ENCODE measurements at regions not wholly inside any gene's neighbourhood (a gene's known extent, or its start where the extent isn't known, plus 50 kb on each side); places are given as distances from the start of the nearest gene placed in this dataset.

DNA sequence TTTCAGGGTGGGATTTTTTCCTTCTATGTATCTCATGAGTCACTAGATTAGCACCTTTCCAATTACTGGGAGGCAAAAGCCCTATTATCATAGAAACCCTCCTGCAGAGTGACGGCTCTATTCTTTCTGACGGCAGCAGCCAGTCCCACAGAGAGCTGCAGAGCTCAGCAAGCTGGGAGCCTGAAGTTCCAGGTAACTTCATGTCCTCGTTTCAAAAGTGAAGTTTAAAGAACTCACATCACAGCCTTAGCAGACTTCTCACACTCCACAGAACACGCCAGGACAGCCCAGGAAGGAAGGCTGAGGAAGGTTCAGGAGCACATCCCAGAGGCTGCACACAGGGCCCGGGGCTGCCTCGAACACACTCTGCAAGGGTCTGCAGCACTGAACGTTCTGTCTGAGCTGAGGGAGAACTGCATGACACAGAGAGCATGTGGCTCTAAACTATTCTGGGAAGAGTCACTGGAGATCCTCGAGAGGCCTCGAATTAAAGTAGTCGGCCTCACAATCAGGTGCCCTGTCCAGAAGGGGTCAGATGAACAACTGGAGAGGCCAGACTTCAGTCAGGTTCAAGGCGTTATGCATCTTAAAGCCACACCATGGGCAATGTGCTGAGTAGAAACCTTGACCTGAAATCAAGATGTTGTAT lies 104.2 kb upstream of the DRD2 start:
- DNase-seq = no peak

DNA sequence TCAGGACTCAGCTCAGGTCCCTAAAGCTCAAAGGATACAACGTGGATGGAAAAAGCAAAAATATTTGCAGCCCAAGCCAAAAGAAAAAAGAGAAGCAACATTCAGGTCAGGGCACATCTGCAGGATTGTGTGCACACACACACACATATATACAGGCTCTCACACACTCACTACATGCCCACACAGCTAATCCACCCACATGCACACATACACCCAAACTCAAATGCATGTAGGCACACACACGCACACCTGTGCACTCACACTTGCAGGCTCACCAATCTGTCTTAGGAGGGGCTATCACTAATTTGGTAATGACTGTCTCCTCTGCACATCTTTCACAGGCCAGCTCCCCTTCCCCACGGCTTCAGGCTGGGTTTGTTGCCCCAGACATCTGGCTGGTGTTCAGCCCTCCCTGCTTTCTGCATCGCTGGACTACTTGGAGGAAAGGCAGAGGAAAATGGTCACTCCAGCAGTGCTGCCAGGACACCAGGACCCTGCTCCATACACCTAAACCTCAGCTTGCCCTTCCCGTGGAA lies 103.6 kb upstream of the DRD2 start:
- DNase-seq = no peak

DNA sequence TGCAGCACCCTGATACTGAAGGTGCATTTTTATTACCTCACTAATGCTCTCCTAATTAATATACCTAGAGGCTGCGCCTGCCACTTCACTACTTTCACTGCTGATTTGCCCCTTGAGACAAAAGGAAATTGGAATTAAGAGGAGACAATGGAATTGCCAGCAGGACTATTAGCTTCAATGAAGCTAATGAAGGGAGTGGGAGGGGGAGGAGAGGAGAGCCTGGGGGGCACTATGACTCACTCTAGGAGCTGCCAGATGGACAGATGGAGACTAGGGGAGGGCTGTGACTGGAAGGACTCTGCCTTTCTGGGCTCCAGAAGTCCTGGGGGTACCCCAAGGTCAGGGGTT lies 102.8 kb upstream of the DRD2 start:
- no peak for DNase-seq

DNA sequence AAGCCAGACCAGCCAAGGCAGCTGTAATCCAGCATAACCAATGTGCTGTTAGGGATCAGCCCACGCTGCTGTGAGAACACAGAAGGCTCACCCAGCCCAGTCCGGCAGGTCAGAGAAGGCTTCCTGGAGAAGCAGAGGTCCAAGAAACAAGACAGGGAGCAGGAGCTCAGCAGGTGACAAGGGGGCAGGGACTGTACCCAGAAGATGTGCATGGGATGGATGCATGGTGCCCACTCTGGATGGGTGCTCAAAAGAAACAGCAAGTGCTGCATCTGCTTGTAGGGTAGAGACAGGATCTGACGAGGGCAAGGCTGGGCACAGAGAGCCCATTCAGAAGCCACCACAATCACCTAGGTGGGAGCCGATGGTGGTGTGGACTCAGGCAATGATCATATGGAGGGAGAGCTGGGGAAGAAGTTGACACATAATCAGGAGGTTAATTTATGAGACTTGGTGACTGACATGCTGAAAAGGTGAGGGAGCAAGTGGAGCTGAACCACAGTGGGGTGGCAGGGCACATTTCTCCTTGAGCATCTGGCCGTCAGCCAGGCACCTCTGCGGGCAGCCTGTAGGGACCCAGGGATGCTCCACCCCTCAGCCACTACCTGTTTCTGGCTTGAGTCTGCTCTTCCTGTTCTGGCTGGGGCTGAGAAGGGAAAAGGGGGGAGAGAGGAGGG lies 102.3 kb upstream of the DRD2 start:
- no peak for DNase-seq

DNA sequence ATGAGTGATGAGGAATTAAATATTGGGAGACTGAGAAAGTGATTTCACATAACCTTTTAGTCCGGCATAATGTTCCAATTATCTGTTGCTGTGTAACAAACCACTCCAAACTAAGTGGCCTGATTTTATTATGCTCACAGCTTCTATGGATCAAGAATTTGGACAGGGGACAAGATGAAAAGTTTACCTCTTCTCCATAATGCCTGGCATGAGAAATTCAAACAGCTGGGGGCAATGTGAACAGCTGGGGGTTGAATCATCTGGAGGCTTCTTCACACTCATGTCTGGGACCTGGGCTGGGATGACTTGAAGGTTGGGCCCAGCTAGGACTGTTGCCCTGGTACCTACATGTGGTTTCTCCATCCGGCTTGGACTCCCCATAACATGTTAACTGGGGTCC lies 99.4 kb upstream of the DRD2 start:
- DNase-seq = no peak

DNA sequence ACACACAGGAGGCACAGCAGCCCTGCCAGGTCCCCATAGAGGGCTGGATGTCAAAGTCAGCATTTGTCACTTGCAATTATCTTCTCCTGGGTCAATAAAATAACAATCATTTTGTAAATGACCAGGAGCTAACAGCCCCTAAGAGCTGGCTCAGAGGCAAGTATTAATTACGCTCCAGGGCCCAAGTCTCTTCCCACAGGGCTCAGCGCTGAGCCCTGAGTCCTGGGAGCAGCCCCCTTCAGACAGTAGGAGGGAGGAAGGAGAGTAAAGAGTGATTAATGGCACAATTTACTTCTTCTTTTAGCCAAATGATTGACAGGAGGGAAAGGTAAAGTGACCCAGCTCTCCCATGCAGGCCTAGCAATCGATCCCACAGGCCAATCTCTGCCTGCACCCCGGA lies 99.0 kb upstream of the DRD2 start:
- DNase-seq = no peak

DNA sequence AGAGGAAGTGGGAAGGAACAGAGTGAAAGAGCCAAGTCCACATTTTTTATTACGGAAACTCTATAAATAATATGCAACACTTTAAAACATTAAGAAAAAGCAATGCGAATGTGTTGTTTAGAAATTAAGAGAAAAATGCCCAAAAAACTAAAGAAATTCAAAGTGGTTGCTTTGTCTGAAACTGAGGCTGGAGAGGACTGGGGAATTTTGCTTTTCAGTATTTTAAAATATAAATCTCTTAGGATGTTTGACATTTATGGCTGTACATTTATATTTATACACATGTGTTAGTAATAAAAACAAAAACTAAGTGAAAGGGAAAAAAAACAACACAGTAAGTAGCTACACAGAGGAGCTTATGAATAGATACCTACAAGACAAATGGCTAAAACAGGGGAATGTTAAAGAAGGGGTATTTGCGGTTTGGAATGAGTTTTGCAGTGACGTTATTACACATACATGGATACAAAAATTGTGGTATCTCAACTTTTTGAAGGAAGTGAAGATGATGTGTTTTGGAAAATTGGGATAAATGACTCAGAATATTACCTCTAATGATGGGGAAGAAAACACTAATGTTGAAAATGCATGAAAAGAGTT lies 97.0 kb upstream of the DRD2 start:
- no peak for DNase-seq

DNA sequence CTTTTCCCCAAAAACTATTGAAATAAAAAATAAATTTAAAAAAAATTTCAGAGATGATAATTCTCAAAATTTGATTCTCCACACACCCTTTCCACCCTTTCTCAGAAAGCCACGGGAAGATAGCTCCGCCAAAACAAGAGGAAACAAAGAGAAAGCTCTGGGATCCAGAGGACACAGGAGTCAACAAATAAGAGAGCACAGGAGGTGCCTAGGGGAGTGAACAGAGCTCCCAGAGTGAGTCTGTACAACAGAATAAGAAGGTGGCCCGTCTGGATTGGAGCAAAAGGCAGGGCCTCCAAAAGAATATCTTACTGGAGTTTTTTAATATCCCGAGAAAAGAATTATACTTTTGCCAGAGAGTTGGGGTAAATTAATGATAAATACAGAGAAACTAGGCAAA lies 96.3 kb upstream of the DRD2 start:
- no peak for DNase-seq

DNA sequence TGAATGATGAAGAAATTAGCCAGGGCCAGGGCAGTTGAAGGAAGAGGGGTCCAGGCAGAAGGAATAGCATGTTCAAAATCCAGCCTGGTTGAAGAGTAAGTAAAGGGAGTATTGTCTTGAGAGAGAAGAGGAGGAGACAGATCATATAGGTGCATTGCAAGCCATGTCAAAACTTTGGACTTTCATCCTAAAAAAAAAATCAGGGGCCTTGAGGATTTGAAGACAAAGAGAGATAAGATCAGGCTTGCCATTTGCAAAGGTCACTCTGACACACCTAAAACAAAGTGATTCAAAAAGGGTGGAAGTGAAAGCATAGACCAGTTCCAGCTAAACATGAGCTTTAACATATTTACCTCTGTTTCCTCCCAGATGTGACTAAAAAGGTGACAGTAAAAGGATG lies 95.7 kb upstream of the DRD2 start:
- no peak for DNase-seq

DNA sequence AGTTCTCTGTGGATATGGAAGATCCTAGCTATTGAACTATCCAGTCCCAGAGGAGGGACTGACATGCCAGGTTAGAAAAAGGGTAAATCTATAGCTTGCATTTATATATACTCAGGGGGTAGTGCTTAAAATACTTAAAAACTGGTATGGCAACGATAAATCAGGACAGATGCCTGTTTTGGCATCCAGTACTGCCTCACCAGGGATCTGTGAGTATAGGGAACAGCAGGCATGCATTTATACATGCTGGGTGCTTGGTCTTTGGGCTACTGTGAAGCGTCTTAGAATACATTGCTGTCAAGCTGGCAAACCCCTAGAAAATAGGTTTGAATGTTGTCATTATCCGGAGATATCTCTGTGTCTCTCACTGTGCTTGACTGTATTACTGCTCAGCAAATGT lies 94.2 kb upstream of the DRD2 start:
- no peak for DNase-seq

DNA sequence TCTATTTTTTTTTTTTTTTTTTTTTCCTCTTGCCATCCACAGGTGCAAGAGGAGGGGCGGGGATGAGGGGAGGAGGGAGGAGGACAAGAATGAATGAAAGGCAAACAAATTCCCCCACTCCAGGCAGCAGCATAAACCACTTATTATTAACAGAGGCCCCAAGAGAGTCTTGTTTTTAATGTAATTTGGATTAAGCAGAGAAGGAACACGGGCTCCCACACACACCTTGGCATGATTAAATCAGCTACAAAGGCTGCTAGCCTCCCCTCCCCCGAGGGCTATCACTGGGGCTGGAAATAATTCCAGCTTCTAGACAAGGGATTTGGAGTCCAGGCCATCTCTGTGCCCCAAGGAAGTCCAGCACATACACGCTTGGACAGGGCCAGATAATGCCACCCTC lies 93.4 kb upstream of the DRD2 start:
- DNase-seq = no peak

DNA sequence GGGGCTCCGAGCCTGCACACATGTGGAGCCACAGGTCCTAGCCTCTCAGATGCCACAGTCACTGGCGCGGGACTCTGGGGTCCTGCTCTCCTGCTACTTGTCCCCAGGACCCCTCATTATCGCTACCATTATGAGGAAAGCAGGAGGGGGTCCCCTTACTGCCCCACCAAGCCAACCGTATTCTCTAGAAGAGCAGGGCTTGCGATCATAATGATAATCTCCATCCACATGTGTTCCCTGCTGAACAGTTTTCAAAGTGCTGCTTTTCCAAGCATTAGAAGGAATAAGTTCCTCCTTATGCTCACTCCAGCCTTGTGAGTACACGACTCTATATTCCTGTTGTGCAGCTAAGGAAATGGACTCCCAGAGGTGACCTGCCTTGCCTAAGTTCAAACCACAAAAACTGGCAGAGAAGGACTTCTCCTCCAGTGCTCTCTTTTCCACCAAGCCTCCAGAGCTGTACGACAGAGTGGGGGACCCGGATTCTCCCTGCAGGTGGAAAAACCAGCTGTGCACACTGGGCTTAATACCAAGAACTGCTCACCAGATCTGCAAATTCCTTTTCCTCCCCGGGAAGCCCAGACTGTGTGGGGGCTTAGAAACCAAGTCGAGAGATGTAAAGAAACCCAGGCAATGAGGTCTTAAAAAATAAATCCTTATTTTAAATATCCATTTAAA lies 92.8 kb upstream of the DRD2 start:
- no peak for DNase-seq

DNA sequence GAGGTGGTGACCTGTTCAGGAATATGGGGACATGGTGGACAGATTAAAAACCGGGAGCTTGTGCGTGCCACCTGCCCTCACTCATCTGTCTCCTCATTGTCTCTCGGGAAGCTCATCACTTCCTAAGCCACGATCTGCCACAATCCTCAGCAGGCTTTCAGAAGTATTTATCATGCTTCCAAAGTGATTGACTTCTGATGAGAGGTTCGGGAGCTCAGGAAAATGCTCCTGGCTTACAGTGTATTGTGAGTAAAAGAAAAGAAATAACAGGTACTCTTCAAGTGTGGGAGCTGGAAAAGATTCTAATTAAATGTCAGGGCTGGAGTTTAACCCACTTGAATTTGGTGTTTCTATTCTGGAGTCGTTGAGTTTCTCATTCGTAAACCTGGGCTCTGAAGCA lies 91.9 kb upstream of the DRD2 start:
- DNase-seq = no peak

DNA sequence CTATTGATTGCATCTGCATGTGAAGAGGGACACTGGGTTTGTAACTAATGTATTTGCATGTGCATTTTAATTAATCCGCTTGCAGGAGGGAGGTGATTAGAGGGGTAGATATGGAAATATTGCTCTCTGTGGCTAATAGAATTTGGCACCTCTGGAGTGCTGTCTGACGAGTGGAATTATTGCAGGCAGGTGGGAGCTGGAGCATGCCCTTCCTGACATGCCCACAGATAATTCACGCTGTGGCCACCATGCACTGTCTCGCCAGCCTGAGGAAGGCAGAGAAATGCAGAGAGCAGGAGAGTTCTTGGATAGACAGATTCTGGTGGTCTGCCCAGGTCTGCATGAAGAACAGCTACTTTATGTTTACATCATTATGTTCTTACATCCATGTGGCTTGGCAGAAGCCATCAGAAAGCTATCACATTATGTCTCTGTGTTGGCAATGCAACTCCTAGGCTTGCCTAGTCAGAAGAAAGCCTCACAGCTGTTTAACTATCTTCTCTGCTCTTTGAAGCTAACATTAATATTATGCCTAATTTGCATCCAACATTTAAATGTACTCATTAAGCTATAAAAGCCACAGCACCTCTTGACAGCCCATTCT lies 89.4 kb upstream of the DRD2 start:
- DNase-seq = no peak

DNA sequence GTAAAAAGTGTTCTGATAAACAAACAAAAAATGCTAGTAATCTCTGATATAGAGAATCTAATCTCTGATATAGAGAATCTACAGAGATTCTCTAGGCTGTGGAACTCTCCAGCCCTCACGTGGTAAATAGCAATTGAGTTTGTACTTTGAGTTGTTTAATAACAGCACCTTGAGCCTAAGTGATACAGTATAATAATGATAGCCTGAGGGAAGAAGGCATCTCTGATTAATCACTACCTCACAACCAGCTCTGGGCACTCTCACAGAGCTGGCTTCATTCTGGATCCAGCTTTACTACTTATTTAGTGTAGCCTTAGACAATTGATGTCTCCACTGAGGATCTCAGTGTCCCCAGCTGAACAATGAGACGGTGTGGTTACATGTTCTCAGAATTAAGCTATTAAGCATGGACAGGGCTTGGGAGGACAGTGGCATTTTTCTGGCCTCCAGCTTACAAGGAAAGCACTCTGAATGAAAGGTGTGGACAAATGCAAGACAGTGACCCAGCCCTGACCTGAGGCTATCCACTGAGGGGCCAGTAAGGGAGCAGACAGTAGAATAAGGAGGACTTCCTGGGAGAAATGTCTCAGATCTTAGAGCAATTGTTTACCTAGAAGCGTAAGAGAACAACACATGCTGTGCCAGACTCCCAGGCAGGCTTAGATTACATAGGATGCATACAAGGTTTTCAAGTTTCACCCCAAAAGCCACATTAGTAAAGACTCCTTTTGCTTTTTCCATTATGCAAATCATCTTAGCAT lies 88.7 kb upstream of the DRD2 start:
- no peak for DNase-seq

DNA sequence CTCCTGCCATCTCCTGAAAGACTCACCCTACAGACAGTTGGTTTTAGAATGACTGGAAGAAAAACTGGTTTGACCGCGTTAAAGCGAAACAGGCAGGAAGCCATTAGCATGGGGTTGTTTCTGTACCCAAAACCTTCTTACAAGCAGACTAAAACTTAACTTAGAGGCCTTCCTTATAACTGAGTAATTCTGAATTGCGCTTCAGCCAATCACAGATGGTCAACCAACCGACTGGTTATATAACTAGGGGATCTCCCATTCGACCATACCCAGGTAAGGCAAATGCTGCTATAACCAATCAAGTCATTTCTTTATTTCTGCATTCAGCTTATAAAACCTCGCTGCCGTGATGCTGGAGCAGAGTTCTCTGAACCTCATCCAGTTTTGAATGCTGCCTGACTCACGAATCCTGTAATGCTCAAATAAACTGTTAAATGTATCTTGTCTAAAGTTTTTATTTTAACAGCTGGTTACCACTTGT lies 87.8 kb upstream of the DRD2 start:
- no peak for DNase-seq

DNA sequence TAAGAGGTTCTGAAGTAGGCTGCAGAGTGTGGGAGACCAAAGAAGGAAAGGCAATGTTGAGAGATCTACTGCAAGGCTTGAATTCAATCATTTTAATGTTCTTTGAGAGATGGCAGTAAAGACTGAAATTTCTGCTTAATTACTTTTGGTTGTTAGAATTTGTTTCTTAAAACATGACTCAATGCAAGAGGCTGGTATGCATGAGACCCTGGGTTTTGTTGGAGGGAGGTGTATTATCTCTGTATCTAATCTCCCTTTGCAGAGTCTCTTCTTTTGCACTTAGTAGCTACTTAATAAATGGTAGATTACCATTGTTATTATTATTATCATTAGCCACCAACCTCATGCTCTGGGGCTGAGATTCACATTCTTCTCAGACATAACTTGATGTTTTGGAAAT lies 87.4 kb upstream of the DRD2 start:
- DNase-seq = no peak

DNA sequence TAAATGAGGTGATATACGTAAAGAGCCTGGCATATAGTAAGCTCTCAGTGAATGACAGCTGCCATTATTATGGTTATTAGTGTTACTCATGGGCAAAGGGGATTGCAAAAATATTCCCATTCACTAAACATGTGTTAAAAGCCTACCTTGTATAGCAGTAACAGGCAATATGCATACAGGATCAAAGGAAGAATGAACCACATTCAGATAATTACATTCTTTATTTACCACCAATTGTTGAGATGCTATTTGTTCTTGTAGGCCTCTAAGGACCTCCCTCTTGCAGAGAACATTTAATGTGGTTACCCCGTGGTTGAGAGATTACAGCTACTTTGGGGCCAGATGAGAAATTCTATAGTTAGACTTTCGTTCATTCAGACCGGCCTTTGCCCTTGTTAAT lies 82.7 kb upstream of the DRD2 start:
- no peak for DNase-seq

DNA sequence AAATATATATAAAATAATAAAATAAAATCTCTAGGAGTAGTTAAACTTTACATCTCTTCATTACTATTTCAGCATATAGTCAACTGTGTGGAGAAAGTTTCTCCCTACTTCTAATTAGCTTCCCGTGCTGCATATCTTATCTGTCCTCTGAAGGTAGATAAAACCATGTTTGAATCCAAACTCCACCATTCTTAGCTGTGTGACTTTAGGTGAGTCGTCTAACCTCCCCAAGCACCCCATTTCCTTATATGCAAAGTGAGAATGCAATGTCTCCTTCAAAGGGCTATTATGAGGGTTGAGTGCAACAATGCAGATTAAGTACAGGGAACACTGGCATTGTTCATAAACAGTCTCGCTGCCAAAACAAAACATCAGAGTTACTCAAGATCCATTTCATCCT lies 80.8 kb upstream of the DRD2 start:
- DNase-seq = no peak

DNA sequence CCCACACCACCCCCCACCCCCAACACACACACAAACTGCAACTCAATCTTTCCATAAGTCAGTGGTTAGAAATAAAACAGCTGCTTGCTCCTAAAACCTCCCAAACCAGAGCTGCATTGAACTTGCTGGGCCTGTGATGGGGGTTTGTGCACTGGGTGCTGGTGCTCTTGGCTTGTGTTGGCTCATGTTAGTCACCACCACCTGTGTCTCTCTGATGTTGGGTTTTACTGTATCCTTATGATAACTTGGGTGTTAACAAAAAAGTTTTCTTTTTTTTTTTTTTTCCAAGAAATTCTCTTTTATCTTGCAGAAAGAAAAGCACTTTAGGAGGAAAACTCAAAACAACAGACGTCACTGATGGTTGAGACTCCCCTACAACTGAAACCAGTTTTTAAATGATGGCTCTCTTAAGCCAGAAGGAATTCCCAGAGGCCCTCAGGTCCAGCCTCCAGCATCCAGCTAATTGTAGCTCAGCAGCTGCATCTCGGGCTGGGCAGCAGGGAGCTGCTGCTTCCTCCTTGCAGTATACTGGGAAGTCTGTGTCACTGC lies 79.9 kb upstream of the DRD2 start:
- no peak for DNase-seq

DNA sequence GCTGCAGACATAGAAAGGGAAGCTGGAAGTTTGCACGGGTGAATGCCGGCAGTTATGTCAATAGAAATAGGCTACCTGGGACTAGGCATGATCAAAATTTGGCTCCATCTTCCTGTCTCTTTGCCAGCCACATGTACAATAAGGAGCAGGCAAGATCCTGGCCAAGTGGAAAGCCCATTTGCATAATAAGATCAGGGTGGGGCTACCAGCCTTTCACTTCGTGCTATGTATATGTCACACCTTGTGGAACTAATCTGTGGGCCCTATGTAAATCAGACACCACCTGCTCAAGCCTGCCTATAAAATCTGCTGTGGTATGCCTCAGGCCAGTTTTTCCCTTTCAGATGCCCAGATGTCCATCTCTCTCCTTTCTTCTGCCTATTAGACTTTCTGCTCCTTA lies 79.3 kb upstream of the DRD2 start:
- no peak for DNase-seq

DNA sequence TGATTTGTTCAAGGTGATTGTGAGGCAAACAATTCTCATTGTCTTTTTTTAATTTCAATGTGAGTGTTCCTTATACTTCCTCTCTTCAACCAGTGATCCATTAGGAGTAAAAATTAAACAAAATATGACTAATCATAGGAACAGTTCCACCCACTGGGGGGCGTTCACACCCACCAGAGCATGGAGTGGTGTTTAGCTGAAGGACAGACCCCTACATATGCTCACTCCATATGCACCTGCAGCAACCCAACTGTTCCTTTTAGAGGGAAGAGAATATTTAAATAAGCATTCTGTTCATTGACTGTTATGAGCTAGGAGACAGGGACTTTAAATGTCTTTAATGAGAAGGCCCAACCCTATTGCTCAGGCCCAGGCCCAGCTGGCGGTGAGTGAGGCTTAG lies 78.7 kb upstream of the DRD2 start:
- no peak for DNase-seq
